Stimulated activated CD8-positive, alpha-beta memory T cell treated with anti-CD3 and anti-CD28 coated beads, Interleukin-7, amount 100 ng/mL, for 24 hours (primary cell): ENCODE measurements at regions not wholly inside any gene's neighbourhood (a gene's known extent, or its start where the extent isn't known, plus 50 kb on each side); places are given as distances from the start of the nearest gene placed in this dataset.
"Not testable (repeated sequence)": the region's sequence is repeated elsewhere in the genome, so short reads cannot be mapped to it uniquely, and the experiment has no call there.

Experiments used
- DNase-seq: peaks from one replicate; pipeline ENCODE4 v3.0.0-alpha.2; 2020; ENCODE audit warnings: low read depth

DNA sequence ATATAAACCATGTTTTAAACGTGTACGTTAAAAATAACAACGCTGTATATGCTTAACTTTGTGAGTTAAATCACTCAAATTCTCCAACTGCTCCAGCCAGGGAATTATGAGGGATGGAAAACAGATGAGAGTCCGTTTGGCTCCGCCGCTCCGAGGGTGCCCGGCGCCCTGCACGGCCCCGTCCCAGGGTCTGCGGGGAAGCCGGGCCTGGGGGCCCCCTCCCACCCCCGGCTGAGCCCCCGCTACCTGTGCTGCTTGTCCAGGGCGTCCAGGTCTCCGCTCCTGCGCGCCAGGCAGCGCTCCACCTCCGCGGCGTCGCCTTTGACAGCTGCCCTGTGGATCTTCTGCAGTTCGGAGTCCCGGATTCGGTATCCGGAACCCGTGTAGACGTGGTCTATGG lies 415.5 kb downstream of the FOXD4L4 start:
- DNase-seq = not testable (repeated sequence)

GRCh38 chr9:66153021-66153725 lies 416.2 kb downstream of the FOXD4L4 start:
- peak; percentile 1 for DNase-seq

DNA sequence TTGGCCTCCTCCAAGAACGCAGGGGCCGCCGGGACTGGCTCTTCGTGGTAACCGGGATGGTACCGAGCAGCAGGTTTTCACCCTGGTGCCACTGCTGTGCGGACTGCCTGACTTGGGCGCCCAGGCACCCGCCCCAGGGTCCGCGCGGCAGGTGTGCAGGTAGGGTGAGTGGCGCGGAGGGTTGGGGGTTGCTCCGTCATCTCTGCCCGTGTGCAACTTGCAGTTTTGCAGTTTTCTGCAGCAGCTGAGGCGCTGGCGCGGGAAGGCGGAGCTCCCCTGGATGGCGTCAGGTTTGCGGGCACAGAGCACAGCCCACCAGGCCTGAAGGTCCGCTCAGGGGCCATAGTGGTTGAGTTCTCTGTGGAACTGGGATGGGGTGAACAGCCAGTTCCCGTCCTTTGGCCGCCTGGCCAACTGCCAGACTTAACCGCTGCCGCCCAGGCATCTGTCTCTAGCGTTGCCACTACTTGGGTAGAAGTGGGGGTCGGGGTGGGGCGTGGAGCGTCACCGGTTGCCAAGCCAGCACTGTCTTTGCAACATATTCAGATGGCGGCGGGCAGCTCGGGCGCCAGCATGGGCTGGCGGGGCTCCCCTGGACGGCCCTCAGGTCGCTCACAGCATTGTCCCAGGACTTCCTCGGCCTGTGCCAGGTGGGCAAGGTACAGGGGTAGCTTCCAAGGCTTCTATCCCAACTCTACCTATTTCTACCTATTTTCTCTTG lies 417.2 kb downstream of the FOXD4L4 start:
- DNase-seq = not testable (repeated sequence)

GRCh38 chr9:66182316-66182715 lies 445.4 kb downstream of the FOXD4L4 start:
- DNase-seq = not testable (repeated sequence)

- DNase-seq = not testable (repeated sequence)
These were observed 446.7 kb downstream of the FOXD4L4 start for GRCh38 chr9:66183648-66184047.

- not testable (repeated sequence) for DNase-seq
These were observed 460.3 kb downstream of the FOXD4L4 start for GRCh38 chr9:66197199-66197598.

- DNase-seq = not testable (repeated sequence)
These were observed 461.5 kb downstream of the FOXD4L4 start for GRCh38 chr9:66198421-66198820.

DNA sequence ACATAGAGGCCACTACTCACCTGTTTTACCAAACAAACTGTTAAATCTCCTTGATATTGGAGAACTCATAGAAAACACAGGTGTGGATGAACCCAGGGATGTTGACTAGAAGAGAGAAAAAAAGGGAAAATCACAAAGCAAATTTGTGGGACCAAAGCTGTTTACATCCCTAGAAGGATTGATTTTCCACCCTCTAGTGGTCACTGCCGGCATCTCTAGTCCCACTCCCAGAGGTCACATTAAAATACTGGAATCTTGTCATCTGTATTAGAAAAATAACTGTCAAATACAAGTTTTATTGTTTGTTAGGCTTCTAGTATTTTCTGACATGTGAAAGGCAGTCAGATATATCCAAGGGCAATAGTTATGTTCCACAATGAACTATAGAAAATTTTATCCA lies 469.7 kb downstream of the FOXD4L4 start:
- DNase-seq = not testable (repeated sequence)

GRCh38 chr9:66207914-66208313 lies 471.0 kb downstream of the FOXD4L4 start:
- DNase-seq = not testable (repeated sequence)

DNA sequence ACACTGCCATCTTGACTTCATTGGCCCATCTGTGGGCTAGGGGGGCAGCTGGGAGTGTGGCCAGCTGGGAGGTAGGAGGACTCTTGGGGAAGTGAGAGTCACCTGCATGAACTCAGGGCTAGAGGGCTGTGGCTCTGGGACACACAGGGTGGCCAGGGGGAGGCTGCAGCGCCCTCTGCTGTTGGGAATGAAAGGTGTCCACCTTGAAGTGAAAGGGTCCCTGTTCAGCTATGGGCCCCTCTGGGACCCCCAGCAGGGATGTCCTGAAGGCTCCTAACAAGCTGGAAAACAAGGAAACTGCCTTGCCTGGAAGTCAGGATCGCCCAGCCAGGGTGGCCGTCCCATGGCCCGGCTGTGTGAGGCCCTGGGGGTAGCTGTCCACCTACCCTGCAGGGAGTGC lies 507.8 kb downstream of the FOXD4L4 start:
- not testable (repeated sequence) for DNase-seq

- DNase-seq = not testable (repeated sequence)
These were observed 508.5 kb downstream of the FOXD4L4 start for GRCh38 chr9:66245481-66245880.

GRCh38 chr9:66257581-66257980 lies 520.6 kb downstream of the FOXD4L4 start:
- DNase-seq = not testable (repeated sequence)

GRCh38 chr9:66261576-66261975 lies 524.6 kb downstream of the FOXD4L4 start:
- not testable (repeated sequence) for DNase-seq

- DNase-seq = not testable (repeated sequence)
These were observed 526.7 kb downstream of the FOXD4L4 start for GRCh38 chr9:66263621-66264020.

DNA sequence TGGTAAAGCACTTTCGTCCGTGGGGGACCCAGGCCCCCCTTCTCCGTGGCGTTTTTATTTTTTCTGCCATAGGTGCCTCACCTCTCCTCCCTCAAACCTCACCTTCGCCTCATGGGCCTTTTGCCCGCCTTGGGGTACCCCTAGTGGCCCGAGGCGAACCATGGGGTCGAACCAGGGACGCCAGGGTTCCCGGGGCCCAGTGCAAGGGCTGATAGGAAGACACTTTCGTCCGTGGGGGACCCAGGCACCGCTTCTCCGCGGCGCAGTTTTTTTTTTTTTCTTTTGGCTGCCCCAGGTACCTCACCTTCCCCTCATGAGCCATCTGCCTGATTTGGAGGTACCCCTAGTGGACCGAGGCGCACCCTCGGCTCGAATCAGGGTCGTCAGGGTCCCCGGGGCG lies 527.8 kb downstream of the FOXD4L4 start:
- not testable (repeated sequence) for DNase-seq

DNA sequence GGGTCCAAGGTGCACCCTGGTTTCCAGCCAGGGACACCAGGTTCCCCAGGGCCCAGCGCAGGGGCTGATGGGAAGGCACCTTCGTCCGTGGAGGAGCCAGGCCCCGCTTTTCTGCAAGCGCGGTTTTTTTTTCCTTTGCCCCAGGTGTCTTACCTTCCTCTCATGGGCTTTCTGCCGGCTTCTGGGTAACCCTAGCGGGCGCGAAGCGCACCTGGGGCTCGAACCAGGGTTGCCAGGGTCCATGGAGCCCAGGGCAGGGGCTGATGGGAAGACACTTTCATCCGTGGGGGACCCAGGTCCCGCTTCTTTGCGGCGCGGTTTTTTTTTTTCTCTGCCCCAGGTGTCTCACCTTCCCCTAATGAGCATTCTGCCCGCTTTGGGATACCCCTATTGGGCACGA lies 529.3 kb downstream of the FOXD4L4 start:
- not testable (repeated sequence) for DNase-seq

DNA sequence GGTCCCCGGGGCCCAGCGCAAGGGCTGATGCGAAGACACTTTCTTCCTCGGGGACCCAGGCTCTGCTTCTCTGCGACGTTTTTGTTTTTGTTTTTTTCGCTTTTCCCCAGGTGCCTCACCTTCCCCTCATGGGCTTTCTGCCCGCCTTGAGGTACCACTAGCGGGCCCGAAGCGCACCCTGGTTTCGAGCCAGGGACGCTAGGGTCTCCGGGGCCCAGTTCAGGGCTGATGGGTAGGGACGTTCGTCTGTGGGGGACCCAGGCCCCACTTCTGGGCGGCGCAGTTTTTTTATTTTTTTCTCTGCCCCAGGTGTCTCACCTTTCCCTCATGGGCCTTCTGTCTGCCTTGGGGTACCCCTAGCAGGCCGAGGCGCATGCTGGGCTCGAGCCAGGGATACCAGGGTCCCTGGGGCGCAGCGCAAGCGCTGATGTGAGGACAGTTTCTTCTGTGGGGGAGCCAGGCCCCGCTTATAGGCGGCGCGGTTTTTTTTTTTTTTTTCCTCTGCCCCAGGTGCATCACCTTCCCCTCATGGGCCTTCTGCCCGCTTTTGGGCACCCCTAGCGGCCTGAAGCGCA lies 530.0 kb downstream of the FOXD4L4 start:
- not testable (repeated sequence) for DNase-seq

GRCh38 chr9:66267684-66268083 lies 530.7 kb downstream of the FOXD4L4 start:
- not testable (repeated sequence) for DNase-seq

- not testable (repeated sequence) for DNase-seq
These were observed 532.1 kb downstream of the FOXD4L4 start for GRCh38 chr9:66269024-66269423.

DNA sequence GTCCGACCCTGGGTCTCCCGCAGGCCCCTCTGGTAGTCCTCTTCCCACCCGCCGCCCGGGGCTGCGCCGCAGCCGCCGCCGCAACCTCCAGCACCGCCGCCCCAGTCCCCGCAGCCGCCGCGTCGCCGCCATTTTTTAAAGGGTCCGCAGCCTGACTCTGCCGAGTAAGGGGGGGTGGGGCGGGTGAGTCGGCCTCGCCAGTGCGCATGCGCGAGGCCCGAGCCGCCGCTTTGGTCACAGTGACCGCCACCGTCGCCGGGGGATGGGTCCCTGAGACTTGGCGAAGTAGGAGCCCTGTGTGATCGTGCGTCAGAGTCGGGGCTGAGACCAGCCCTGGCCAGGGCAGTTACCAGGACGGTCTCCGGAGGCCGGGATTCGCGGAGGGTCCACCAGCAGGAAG lies 532.8 kb downstream of the FOXD4L4 start:
- DNase-seq = peak; percentile 43

GRCh38 chr9:66278809-66279208 lies 541.9 kb downstream of the FOXD4L4 start:
- DNase-seq = not testable (repeated sequence)
